ENCODE measurements at regions not wholly inside any gene's neighbourhood (a gene's known extent, or its start where the extent isn't known, plus 50 kb on each side); places are given as distances from the start of the nearest gene placed in this dataset.

DNA sequence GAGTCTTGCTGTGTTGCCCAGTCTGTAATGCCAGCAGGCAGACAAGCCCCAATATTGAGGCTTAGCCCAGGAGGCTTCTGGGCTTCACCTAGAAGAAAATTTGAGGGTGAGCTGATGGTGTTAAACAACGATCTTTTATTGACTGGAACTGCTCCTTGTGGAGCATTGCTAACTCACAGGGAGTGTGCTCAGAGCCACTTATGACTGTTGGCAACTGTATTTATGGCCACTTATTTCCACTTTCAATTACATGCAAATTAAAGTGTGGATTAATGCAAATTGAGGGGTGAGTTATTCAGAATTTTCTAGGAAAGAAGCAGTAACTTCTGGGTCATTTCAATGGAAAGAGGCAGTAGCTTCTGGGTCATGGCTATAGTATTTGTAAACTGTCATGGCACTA, 317.2 kb upstream of the FKBP1C start:
- no peak for TF ChIP-seq EZH2 (IDR thresholded peaks at IDR 0.05; ENCODE audit: borderline replicate concordance, insufficient read depth, low read depth, low read length, poor library complexity, severe bottlenecking)
- TF ChIP-seq, protein P1, sequence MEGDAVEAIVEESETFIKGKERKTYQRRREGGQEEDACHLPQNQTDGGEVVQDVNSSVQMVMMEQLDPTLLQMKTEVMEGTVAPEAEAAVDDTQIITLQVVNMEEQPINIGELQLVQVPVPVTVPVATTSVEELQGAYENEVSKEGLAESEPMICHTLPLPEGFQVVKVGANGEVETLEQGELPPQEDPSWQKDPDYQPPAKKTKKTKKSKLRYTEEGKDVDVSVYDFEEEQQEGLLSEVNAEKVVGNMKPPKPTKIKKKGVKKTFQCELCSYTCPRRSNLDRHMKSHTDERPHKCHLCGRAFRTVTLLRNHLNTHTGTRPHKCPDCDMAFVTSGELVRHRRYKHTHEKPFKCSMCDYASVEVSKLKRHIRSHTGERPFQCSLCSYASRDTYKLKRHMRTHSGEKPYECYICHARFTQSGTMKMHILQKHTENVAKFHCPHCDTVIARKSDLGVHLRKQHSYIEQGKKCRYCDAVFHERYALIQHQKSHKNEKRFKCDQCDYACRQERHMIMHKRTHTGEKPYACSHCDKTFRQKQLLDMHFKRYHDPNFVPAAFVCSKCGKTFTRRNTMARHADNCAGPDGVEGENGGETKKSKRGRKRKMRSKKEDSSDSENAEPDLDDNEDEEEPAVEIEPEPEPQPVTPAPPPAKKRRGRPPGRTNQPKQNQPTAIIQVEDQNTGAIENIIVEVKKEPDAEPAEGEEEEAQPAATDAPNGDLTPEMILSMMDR (IDR thresholded peaks at IDR 0.05) = no peak
- Mint-ChIP-seq H3K4me3 (no peak overlapping the region), H3K9me3 (ENCODE audit: insufficient read depth) (no peaks in the 10 kb centered on the region), H3K27ac (no peak overlapping the region), H3K4me1 (no peaks in the 10 kb centered on the region), H3K27me3 (no peaks in the 10 kb centered on the region)
- H3K36me3 ChIP-seq (replicated peaks in 1 of 2; ENCODE audit: control extremely low read depth in 1 of 2, control insufficient read depth in 1 of 2, extremely low read depth in 1 of 2, insufficient read depth in 2 of 2, low read length in 1 of 2) = no peaks in the 10 kb centered on the region
- no peak overlapping the region for H3K27ac ChIP-seq (ENCODE audit: low read length in 2 of 2)
- ChIA-PET CTCF (no interaction called here), POLR2A (no interaction called here)
- no peaks in the 10 kb centered on the region for H4K20me1 ChIP-seq (ENCODE audit: control insufficient read depth, insufficient read depth, low read length, poor library complexity, severe bottlenecking)
- no peak overlapping the region for H3K9ac ChIP-seq (ENCODE audit: low read length)
- H3K79me2 ChIP-seq (ENCODE audit: control insufficient read depth, insufficient read depth, low read length) = no peaks in the 10 kb centered on the region
- no peak overlapping the region for H2AFZ ChIP-seq (ENCODE audit: insufficient read depth, low read depth, low read length, poor library complexity, severe bottlenecking)
- H3K4me3 ChIP-seq (ENCODE audit: control extremely low read depth in 1 of 5, extremely low read depth in 1 of 5, insufficient read depth in 1 of 5, low read depth in 2 of 5, low read length in 4 of 5) = no peak overlapping the region
- H3K4me2 ChIP-seq (replicated peaks; ENCODE audit: low read depth, low read length, poor library complexity, severe bottlenecking) = no peak overlapping the region
- no peaks in the 10 kb centered on the region for H3K27me3 ChIP-seq (replicated peaks in 1 of 4; ENCODE audit: control extremely low read depth in 1 of 4, control insufficient read depth in 3 of 4, insufficient read depth in 4 of 4, low read length in 3 of 4)
- no peaks in the 10 kb centered on the region for H3K9me3 ChIP-seq (ENCODE audit: control extremely low read depth in 1 of 3, control insufficient read depth in 2 of 3, insufficient read depth in 1 of 3, low read length in 2 of 3)
- no peak for ATAC-seq (ENCODE audit: low read depth)
- DNase-seq = no peak
- WGBS (ENCODE audit: insufficient coverage) = no CpG with 5 or more reads among the region's 1 CpG
- intact Hi-C loops (cut with micrococcal nuclease) = loop anchor here (5.0 kb wide), 1 partner anchor 1087 kb away; no protein-coding TSS in a partner anchor
- H3K4me1 ChIP-seq (ENCODE audit: control insufficient read depth in 2 of 2, insufficient read depth in 2 of 2, low read length in 2 of 2) = no peaks in the 10 kb centered on the region

DNA sequence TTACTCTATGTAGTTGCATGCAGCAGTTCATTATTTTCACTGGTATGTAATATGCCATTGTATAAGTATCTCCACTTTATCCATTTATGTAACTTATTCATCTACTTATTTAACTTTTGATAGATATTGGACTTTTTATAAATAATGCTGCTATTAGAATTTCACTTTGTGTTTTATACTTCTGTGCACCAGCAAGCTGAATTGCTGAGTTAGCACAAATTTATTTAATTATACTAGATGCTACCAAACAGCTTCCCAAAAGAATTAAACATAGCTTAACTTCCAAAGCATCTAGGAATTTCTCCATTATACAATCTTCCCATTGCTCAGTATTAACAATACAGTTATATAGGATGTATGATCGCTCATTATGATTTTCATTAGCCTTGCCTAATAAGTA, 308.0 kb upstream of the FKBP1C start:
- no peak overlapping the region for H3K27ac Mint-ChIP-seq
- intact Hi-C loops (cut with micrococcal nuclease) = no loop called here
- no peaks in the 10 kb centered on the region for H3K4me1 Mint-ChIP-seq
- no peak overlapping the region for H3K4me3 Mint-ChIP-seq
- TF ChIP-seq, protein P1 (IDR thresholded peaks at IDR 0.05) = no peak
- no peak for TF ChIP-seq EZH2 (IDR thresholded peaks at IDR 0.05; ENCODE audit: borderline replicate concordance, insufficient read depth, low read depth, low read length, poor library complexity, severe bottlenecking)
- no peaks in the 10 kb centered on the region for H4K20me1 ChIP-seq (ENCODE audit: control insufficient read depth, insufficient read depth, low read length, poor library complexity, severe bottlenecking)
- ATAC-seq (ENCODE audit: low read depth) (no peak), DNase-seq (no peak)
- H3K27ac ChIP-seq (ENCODE audit: low read length in 2 of 2) = no peak overlapping the region
- no peaks in the 10 kb centered on the region for H3K4me1 ChIP-seq (ENCODE audit: control insufficient read depth in 2 of 2, insufficient read depth in 2 of 2, low read length in 2 of 2)
- H3K9me3 Mint-ChIP-seq (ENCODE audit: insufficient read depth) = no peaks in the 10 kb centered on the region
- H3K36me3 ChIP-seq (replicated peaks in 1 of 2; ENCODE audit: control extremely low read depth in 1 of 2, control insufficient read depth in 1 of 2, extremely low read depth in 1 of 2, insufficient read depth in 2 of 2, low read length in 1 of 2) = no peaks in the 10 kb centered on the region
- no peak overlapping the region for H3K4me2 ChIP-seq (replicated peaks; ENCODE audit: low read depth, low read length, poor library complexity, severe bottlenecking)
- no peaks in the 10 kb centered on the region for H3K27me3 Mint-ChIP-seq
- no peak overlapping the region for H2AFZ ChIP-seq (ENCODE audit: insufficient read depth, low read depth, low read length, poor library complexity, severe bottlenecking)
- H3K79me2 ChIP-seq (ENCODE audit: control insufficient read depth, insufficient read depth, low read length) = no peaks in the 10 kb centered on the region
- no peak overlapping the region for H3K9ac ChIP-seq (ENCODE audit: low read length)
- no CpG with 5 or more reads among the region's 1 CpG for WGBS (ENCODE audit: insufficient coverage)
- POLR2A ChIA-PET = no interaction called here
- no peaks in the 10 kb centered on the region for H3K27me3 ChIP-seq (replicated peaks in 1 of 4; ENCODE audit: control extremely low read depth in 1 of 4, control insufficient read depth in 3 of 4, insufficient read depth in 4 of 4, low read length in 3 of 4)
- no peak overlapping the region for H3K4me3 ChIP-seq (ENCODE audit: control extremely low read depth in 1 of 5, extremely low read depth in 1 of 5, insufficient read depth in 1 of 5, low read depth in 2 of 5, low read length in 4 of 5)
- CTCF ChIA-PET = no interaction called here
- H3K9me3 ChIP-seq (ENCODE audit: control extremely low read depth in 1 of 3, control insufficient read depth in 2 of 3, insufficient read depth in 1 of 3, low read length in 2 of 3) = peaks cover 0 to 8% (median 0%) of the 10 kb centered on the region in 3 donors

Measured in B cell (primary cell).